Gastroesophageal sphincter (tissue), 3 donors: ENCODE measurements at regions not wholly inside any gene's neighbourhood (a gene's known extent, or its start where the extent isn't known, plus 50 kb on each side); places are given as distances from the start of the nearest gene placed in this dataset.

Experiments used
- CTCF ChIP-seq, 4 experiments: fragments of 200-600 bp in 2 of 4; fragments of 450-650 bp in 2 of 4; sonication (generic) in 1 of 4; IDR thresholded peaks; one replicate each; pipeline ENCODE4 v1.5.1; 2017 to 2019; ENCODE audit warnings: antibody characterized with exemption in 4 of 4, mild to moderate bottlenecking in 2 of 4, moderate library complexity in 2 of 4
- EP300 ChIP-seq: sonication (generic); formaldehyde crosslinking; IDR thresholded peaks from one replicate; pipeline ENCODE4 v1.6.1; 2017; ENCODE audit warnings: antibody characterized with exemption, mild to moderate bottlenecking
- POLR2A ChIP-seq, 2 donors: fragments of 450-650 bp; IDR thresholded peaks; one replicate each; pipeline ENCODE4 v1.6.1; 2017; ENCODE audit warnings: antibody characterized with exemption in 2 of 2, mild to moderate bottlenecking in 2 of 2, moderate library complexity in 1 of 2
- POLR2AphosphoS5 ChIP-seq: sonication (generic); formaldehyde crosslinking; IDR thresholded peaks from one replicate; pipeline ENCODE4 v1.6.1; 2017; ENCODE audit warnings: antibody characterized with exemption

- TF ChIP-seq CTCF (IDR thresholded peaks at IDR 0.05) (no peak), POLR2A (IDR thresholded peaks at IDR 0.05) (no peak), EP300 (no peak), POLR2AphosphoS5 (no peak)
Measured at GRCh38 chr10:113252650-113253618, 299.9 kb upstream of the HABP2 start.
